Duodenal mucosa (tissue), 2 donors: ENCODE measurements at regions not wholly inside any gene's neighbourhood (a gene's known extent, or its start where the extent isn't known, plus 50 kb on each side); places are given as distances from the start of the nearest gene placed in this dataset.

Source experiments
- H3K27ac ChIP-seq: one replicate; pipeline ENCODE4 v1.7.0; 2013; ENCODE audit warnings: low read depth, low read length
- H3K27me3 ChIP-seq, 2 donors: one replicate each; pipeline ENCODE4 v1.7.0; 2013; ENCODE audit warnings: low read length in 2 of 2, control low read depth in 1 of 2; ENCODE audit not compliant: insufficient read depth in 2 of 2, control insufficient read depth in 1 of 2
- H3K36me3 ChIP-seq, 2 donors: one replicate each; pipeline ENCODE4 v1.7.0; 2013; ENCODE audit warnings: low read length in 2 of 2, control low read depth in 1 of 2; ENCODE audit not compliant: insufficient read depth in 2 of 2, control insufficient read depth in 1 of 2
- H3K4me1 ChIP-seq, 2 donors: one replicate each; pipeline ENCODE4 v1.7.0; 2013; ENCODE audit warnings: low read length in 2 of 2, control low read depth in 1 of 2; ENCODE audit not compliant: insufficient read depth in 2 of 2, control insufficient read depth in 1 of 2
- H3K4me3 ChIP-seq, 2 donors: one replicate each; pipeline ENCODE4 v1.7.0; 2013; ENCODE audit warnings: low read length in 2 of 2, low read depth in 1 of 2
- H3K9ac ChIP-seq, 2 donors: one replicate each; pipeline ENCODE4 v1.7.0; 2013; ENCODE audit warnings: low read length in 2 of 2, low read depth in 1 of 2
- H3K9me3 ChIP-seq, 2 donors: one replicate each; pipeline ENCODE4 v1.7.0; 2013; ENCODE audit warnings: low read length in 2 of 2, control low read depth in 1 of 2; ENCODE audit not compliant: control insufficient read depth in 1 of 2

GRCh38 chrX:4670606-4671005 is 957.2 kb upstream of the PRKX start:
- H3K4me1 ChIP-seq = no peaks in the 10 kb centered on the region
- no peak overlapping the region for H3K9ac ChIP-seq
- H3K9me3 ChIP-seq = no peaks in the 10 kb centered on the region
- no peak overlapping the region for H3K27ac ChIP-seq
- H3K27me3 ChIP-seq = no peaks in the 10 kb centered on the region
- no peaks in the 10 kb centered on the region for H3K36me3 ChIP-seq
- H3K4me3 ChIP-seq = no peak overlapping the region

GRCh38 chrX:4668802-4669536 is 955.5 kb upstream of the PRKX start:
- Histone ChIP-seq H3K4me1 (no peaks in the 10 kb centered on the region), H3K27ac (no peak overlapping the region), H3K36me3 (no peaks in the 10 kb centered on the region), H3K9ac (no peak overlapping the region), H3K4me3 (no peak overlapping the region), H3K27me3 (no peaks in the 10 kb centered on the region), H3K9me3 (no peaks in the 10 kb centered on the region)

DNA sequence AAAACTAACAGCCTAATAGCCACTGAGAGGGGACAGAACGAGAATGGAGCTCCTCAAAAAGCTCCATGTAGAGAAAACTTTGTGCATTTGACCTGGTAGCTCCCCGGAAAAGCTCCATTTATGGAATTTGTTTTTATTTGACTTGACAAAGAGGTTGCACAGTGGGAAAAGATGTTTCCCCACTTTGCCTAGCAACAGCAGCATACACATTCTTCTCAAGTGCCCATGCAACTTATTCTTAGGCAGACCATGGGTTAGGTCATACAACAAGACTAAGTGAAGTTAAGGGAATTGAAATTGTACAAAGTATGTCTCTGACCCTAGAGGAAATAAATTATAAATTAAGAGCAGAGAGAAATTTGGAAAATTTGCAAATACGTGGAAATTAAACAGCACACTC is 949.6 kb upstream of the PRKX start:
- Histone ChIP-seq H3K27me3 (no peaks in the 10 kb centered on the region), H3K4me1 (no peaks in the 10 kb centered on the region), H3K27ac (no peak overlapping the region), H3K36me3 (no peaks in the 10 kb centered on the region), H3K9ac (no peak overlapping the region), H3K4me3 (no peak overlapping the region), H3K9me3 (no peaks in the 10 kb centered on the region)

GRCh38 chrX:4661771-4662170 is 948.3 kb upstream of the PRKX start:
- no peaks in the 10 kb centered on the region for H3K36me3 ChIP-seq
- H3K27me3 ChIP-seq = no peaks in the 10 kb centered on the region
- no peak overlapping the region for H3K27ac ChIP-seq
- no peak overlapping the region for H3K9ac ChIP-seq
- H3K4me1 ChIP-seq = no peaks in the 10 kb centered on the region
- H3K4me3 ChIP-seq = no peak overlapping the region
- H3K9me3 ChIP-seq = no peaks in the 10 kb centered on the region

DNA sequence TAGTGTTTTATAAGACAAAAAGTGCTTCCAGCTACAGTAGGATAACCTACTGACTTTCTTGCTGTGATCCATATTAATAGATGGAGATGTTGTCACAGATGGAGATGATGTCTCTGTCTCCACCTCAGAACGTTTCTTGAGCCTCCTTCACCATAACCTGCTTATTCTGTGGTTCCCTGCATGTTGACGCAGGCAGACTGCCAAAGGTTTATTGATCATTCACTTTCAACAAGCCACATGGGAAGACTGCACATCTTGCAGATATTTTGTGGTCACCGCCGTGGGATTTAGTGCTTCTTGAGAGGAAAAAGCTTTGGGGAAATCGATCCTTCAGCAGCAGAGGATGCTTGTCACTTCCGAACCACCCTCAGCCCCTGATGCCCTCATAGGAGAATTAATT is 943.0 kb upstream of the PRKX start:
- H3K4me1 ChIP-seq = no peaks in the 10 kb centered on the region
- H3K27ac ChIP-seq = no peak overlapping the region
- no peaks in the 10 kb centered on the region for H3K27me3 ChIP-seq
- H3K9me3 ChIP-seq = no peaks in the 10 kb centered on the region
- H3K36me3 ChIP-seq = no peaks in the 10 kb centered on the region
- H3K9ac ChIP-seq = no peak overlapping the region
- H3K4me3 ChIP-seq = no peak overlapping the region

DNA sequence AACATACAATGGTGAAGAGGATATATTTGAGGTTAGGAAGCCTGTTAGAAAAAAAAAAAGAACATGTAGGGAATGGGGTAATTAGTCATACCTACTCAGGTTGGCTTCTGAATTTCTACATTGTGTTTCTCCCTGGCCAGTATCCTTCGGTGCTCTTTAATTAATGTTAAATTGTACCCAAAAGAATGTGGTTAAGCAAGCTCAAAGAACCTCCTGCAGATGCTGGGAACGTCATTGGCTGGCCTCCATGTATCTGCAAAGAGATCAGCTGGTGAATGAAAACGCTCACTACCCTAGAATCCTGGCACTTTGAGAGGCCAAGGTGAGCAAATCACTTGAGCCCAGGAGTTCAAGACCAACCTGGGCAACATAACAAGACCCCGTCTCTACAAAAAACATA is 942.3 kb upstream of the PRKX start:
- no peak overlapping the region for H3K9ac ChIP-seq
- no peaks in the 10 kb centered on the region for H3K9me3 ChIP-seq
- H3K27me3 ChIP-seq = no peaks in the 10 kb centered on the region
- no peaks in the 10 kb centered on the region for H3K4me1 ChIP-seq
- H3K27ac ChIP-seq = no peak overlapping the region
- no peaks in the 10 kb centered on the region for H3K36me3 ChIP-seq
- H3K4me3 ChIP-seq = no peak overlapping the region

- H3K27me3 ChIP-seq = no peaks in the 10 kb centered on the region
- no peak overlapping the region for H3K9ac ChIP-seq
- no peak overlapping the region for H3K27ac ChIP-seq
- no peaks in the 10 kb centered on the region for H3K9me3 ChIP-seq
- H3K36me3 ChIP-seq = no peaks in the 10 kb centered on the region
- no peak overlapping the region for H3K4me3 ChIP-seq
- H3K4me1 ChIP-seq = no peaks in the 10 kb centered on the region
These were observed 928.7 kb upstream of the PRKX start for GRCh38 chrX:4642114-4642513.

DNA sequence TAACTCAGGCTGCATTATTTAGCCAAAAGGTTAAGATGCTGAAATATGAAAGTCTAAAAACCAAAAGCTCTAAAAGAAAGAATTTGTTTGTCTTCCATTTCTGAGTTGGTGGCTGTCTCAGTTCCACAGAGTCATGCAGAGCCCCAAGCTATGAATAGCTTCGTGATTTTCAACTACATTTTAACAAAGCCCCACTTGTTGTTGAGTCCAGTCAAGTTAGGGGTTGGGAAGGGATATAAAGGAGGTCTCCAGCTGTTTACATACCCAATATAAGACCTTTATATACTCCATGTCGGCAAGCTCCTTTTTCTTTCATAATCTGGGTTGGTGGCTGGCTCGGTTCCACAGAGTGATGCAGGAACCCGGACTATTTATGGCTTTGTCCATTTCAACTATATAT is 924.6 kb upstream of the PRKX start:
- Histone ChIP-seq H3K9me3 (no peaks in the 10 kb centered on the region), H3K4me3 (no peak overlapping the region), H3K27me3 (no peaks in the 10 kb centered on the region), H3K27ac (no peak overlapping the region), H3K9ac (no peak overlapping the region), H3K4me1 (no peaks in the 10 kb centered on the region), H3K36me3 (no peaks in the 10 kb centered on the region)

DNA sequence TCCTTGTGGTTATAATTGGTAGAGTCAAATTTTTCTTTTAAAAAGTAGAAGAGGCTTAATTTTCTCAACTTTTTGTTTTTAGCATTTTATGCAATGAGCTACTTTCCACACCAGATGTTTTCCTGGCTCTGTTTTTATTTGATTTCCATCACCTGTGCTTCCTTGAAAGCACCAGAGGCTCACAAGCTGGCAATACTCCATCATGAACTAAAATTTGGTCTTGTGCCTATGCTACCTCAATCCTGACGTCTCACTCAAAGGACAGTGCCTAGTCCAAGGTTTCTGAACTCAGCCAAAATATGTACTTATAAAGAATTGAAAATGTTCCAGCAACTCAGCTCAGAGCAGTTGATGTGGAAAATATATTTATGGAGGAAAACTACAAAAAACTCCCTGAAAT is 914.0 kb upstream of the PRKX start:
- no peaks in the 10 kb centered on the region for H3K9me3 ChIP-seq
- H3K27me3 ChIP-seq = no peaks in the 10 kb centered on the region
- H3K9ac ChIP-seq = no peak overlapping the region
- H3K4me1 ChIP-seq = no peaks in the 10 kb centered on the region
- no peaks in the 10 kb centered on the region for H3K36me3 ChIP-seq
- no peak overlapping the region for H3K27ac ChIP-seq
- H3K4me3 ChIP-seq = no peak overlapping the region

DNA sequence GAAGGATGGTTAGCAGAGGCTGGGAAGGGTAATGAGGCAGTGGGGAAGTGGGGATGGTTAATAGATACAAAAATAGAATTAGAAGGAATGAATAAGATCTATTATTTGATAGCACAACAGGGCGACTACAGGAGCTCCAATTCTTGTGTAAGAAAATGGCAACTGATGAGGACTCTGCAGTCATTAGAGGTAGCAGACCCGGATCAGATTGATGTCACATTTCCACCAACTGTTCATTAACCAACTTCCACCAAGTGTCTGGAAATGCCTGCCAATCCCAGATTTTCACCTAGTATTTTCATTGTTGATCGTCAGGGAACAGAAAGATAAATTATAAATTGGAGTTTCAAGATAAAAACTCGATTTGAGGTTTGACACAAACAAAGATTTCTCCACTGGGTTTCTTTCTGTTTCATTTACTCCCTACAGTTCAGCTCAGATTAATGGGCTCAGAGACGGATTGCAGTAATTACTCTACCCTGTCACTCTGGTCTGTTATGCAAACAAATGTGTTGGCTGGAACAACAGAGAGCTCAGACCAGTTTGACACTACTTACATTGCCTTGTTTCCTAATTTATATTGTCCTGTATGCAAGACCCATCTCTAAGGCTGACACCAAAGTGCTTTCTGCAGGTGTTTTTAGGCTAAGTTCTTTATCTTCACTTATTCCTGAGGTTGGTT is 909.2 kb upstream of the PRKX start:
- Histone ChIP-seq H3K27me3 (no peaks in the 10 kb centered on the region), H3K4me3 (no peak overlapping the region), H3K4me1 (no peaks in the 10 kb centered on the region), H3K9ac (no peak overlapping the region), H3K9me3 (no peaks in the 10 kb centered on the region), H3K36me3 (no peaks in the 10 kb centered on the region), H3K27ac (no peak overlapping the region)
